Ascending aorta (tissue), 2 donors: ENCODE measurements at regions not wholly inside any gene's neighbourhood (a gene's known extent, or its start where the extent isn't known, plus 50 kb on each side); places are given as distances from the start of the nearest gene placed in this dataset.
A peak's percentile ranks its signal among the peaks of the same experiment; 100 is the strongest.

Experiments used
- DNase-seq, 2 donors: peaks; one replicate each; pipeline ENCODE4 v3.0.0-alpha.2; 2019; ENCODE audit warnings: low spot score in 2 of 2
- H3K27ac ChIP-seq, 2 donors: fragments of 200-600 bp; sonication (generic); one replicate each; pipeline ENCODE4 v1.5.1; 2016 to 2017; ENCODE audit warnings: mild to moderate bottlenecking in 1 of 2
- H3K27me3 ChIP-seq: fragments of 200-600 bp; sonication (generic); one replicate; pipeline ENCODE4 v1.5.1; 2017
- H3K36me3 ChIP-seq, 2 donors: fragments of 200-600 bp; sonication (generic); one replicate each; pipeline ENCODE4 v1.5.1; 2016
- H3K4me1 ChIP-seq, 2 donors: fragments of 200-600 bp; sonication (generic); one replicate each; pipeline ENCODE4 v1.5.1; 2016 to 2017; ENCODE audit warnings: mild to moderate bottlenecking in 1 of 2
- H3K4me3 ChIP-seq, 2 donors: fragments of 200-600 bp; sonication (generic); one replicate each; pipeline ENCODE4 v1.5.1; 2016 to 2017; ENCODE audit warnings: mild to moderate bottlenecking in 1 of 2
- H3K9me3 ChIP-seq, 2 donors: fragments of 200-600 bp; sonication (generic); one replicate each; pipeline ENCODE4 v1.5.1; 2016
- CTCF ChIP-seq, 3 experiments: fragments of 200-600 bp in 2 of 3; fragments of 450-650 bp in 1 of 3; sonication (generic) in 2 of 3; IDR thresholded peaks; one replicate each; pipeline ENCODE4 v1.5.1; 2016 to 2019; ENCODE audit warnings: antibody characterized with exemption in 3 of 3, mild to moderate bottlenecking in 1 of 3, moderate library complexity in 1 of 3
- intact Hi-C: fragments of 100-400 bp; cut with DNase I; formaldehyde crosslinking; loops from one replicate; pipeline ENCODE4 v1.15.1; 2023

- Histone ChIP-seq H3K36me3 (no peaks in the 10 kb centered on the region), H3K9me3 (peaks cover 11 to 13% of the 10 kb centered on the region in 2 donors), H3K4me3 (no peak overlapping the region), H3K4me1 (no peaks in the 10 kb centered on the region), H3K27me3 (no peaks in the 10 kb centered on the region), H3K27ac (no peak overlapping the region)
- DNase-seq: no peak
- no peak for TF ChIP-seq CTCF (IDR thresholded peaks at IDR 0.05)
- intact Hi-C loops: no loop called here
Observed at GRCh38 chr16:88284626-88285513, 97.9 kb upstream of the ZNF469 start.

GRCh38 chr16:88285514-88285822 lies 97.3 kb upstream of the ZNF469 start:
- DNase-seq: no peak
- intact Hi-C loops: no loop called here
- Histone ChIP-seq H3K4me1 (no peaks in the 10 kb centered on the region), H3K27ac (no peak overlapping the region), H3K27me3 (no peaks in the 10 kb centered on the region), H3K36me3 (no peaks in the 10 kb centered on the region), H3K9me3 (peaks cover 11 to 13% of the 10 kb centered on the region in 2 donors), H3K4me3 (no peak overlapping the region)
- no peak for TF ChIP-seq CTCF (IDR thresholded peaks at IDR 0.05)

- Histone ChIP-seq H3K4me3 (no peak overlapping the region), H3K4me1 (no peaks in the 10 kb centered on the region), H3K9me3 (peaks cover 11 to 13% of the 10 kb centered on the region in 2 donors), H3K27me3 (no peaks in the 10 kb centered on the region), H3K36me3 (no peaks in the 10 kb centered on the region), H3K27ac (no peak overlapping the region)
- DNase-seq: no peak
- TF ChIP-seq CTCF (IDR thresholded peaks at IDR 0.05): no peak
- intact Hi-C loops: no loop called here
Observed at GRCh38 chr16:88286301-88286923, 96.3 kb upstream of the ZNF469 start.

- Histone ChIP-seq H3K9me3 (peaks cover 11 to 13% of the 10 kb centered on the region in 2 donors), H3K27ac (no peak overlapping the region), H3K4me3 (no peak overlapping the region), H3K4me1 (no peaks in the 10 kb centered on the region), H3K36me3 (no peaks in the 10 kb centered on the region), H3K27me3 (no peaks in the 10 kb centered on the region)
- intact Hi-C loops: no loop called here
- peak in 1 of 3 experiments; percentile 6 for TF ChIP-seq CTCF (IDR thresholded peaks at IDR 0.05)
- no peak for DNase-seq
Observed at GRCh38 chr16:88287219-88287618, 95.5 kb upstream of the ZNF469 start.

GRCh38 chr16:88288303-88288702 lies 94.5 kb upstream of the ZNF469 start:
- H3K36me3 ChIP-seq: no peaks in the 10 kb centered on the region
- intact Hi-C loops: no loop called here
- H3K9me3 ChIP-seq: peaks cover 11 to 13% of the 10 kb centered on the region in 2 donors
- H3K27me3 ChIP-seq: no peaks in the 10 kb centered on the region
- no peaks in the 10 kb centered on the region for H3K4me1 ChIP-seq
- DNase-seq: no peak
- TF ChIP-seq CTCF (IDR thresholded peaks at IDR 0.05): no peak
- no peak overlapping the region for H3K4me3 ChIP-seq
- H3K27ac ChIP-seq: no peak overlapping the region
